Adrenal gland (tissue), 5 donors: ENCODE measurements at regions not wholly inside any gene's neighbourhood (a gene's known extent, or its start where the extent isn't known, plus 50 kb on each side); places are given as distances from the start of the nearest gene placed in this dataset.

Experiments used
- POLR2A ChIP-seq, 2 donors: fragments of 450-650 bp; IDR thresholded peaks; one replicate each; pipeline ENCODE4 v1.6.1; 2017; ENCODE audit warnings: antibody characterized with exemption in 2 of 2, mild to moderate bottlenecking in 2 of 2, moderate library complexity in 1 of 2
- TF ChIP-seq, protein P1 (sequence below), 6 experiments: fragments of 450-650 bp in 4 of 6; fragments of 200-600 bp in 2 of 6; sonication (generic) in 1 of 6; IDR thresholded peaks; 1 replicate in 5 of 6; 2 replicates in 1 of 6; pipeline versions ENCODE4 v1.5.1 to v1.8.0; 2016 to 2021; ENCODE audit warnings: antibody characterized with exemption in 6 of 6, mild to moderate bottlenecking in 2 of 6, moderate library complexity in 1 of 6
- donor health status: DM: no; HTN: no; CAD: no.

- TF ChIP-seq, protein P1, sequence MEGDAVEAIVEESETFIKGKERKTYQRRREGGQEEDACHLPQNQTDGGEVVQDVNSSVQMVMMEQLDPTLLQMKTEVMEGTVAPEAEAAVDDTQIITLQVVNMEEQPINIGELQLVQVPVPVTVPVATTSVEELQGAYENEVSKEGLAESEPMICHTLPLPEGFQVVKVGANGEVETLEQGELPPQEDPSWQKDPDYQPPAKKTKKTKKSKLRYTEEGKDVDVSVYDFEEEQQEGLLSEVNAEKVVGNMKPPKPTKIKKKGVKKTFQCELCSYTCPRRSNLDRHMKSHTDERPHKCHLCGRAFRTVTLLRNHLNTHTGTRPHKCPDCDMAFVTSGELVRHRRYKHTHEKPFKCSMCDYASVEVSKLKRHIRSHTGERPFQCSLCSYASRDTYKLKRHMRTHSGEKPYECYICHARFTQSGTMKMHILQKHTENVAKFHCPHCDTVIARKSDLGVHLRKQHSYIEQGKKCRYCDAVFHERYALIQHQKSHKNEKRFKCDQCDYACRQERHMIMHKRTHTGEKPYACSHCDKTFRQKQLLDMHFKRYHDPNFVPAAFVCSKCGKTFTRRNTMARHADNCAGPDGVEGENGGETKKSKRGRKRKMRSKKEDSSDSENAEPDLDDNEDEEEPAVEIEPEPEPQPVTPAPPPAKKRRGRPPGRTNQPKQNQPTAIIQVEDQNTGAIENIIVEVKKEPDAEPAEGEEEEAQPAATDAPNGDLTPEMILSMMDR (IDR thresholded peaks at IDR 0.05) = no peak
- TF ChIP-seq POLR2A (IDR thresholded peaks at IDR 0.05) = no peak
These were observed 115.3 kb upstream of the PROKR2 start for GRCh38 chr20:5432030-5432429.
